SK-N-SH (cell line): ENCODE measurements at regions not wholly inside any gene's neighbourhood (a gene's known extent, or its start where the extent isn't known, plus 50 kb on each side); places are given as distances from the start of the nearest gene placed in this dataset.

Experiments used
- CTCF ChIA-PET: fragments of 300-600, 350-600 bp; formaldehyde crosslinking; extraction: SDS; loops from one replicate; lab custom pipeline; 2021; lab: Yijun Ruan, JAX
- POLR2A ChIA-PET: fragments of 350-600 bp; sonication (Branson Sonifier 250); formaldehyde crosslinking; extraction: SDS; loops from one replicate; lab custom pipeline; 2020; ENCODE audit warnings: antibody characterized with exemption, inconsistent platforms; lab: Yijun Ruan, JAX
- DNase-seq: peaks from one replicate; pipeline ENCODE4 v3.0.0; 2012
- H2AFZ ChIP-seq: fragments of 200-600 bp; sonication (generic); 2 replicates; pipeline ENCODE4 v1.8.1; 2016; ENCODE audit warnings: antibody characterized with exemption, mild to moderate bottlenecking, low read depth
- H3F3A ChIP-seq: fragments of 200-600 bp; sonication (generic); replicated peaks from 2 replicates; pipeline ENCODE3; 2016; ENCODE audit warnings: antibody characterized with exemption, mild to moderate bottlenecking; ENCODE audit not compliant: insufficient read depth
- H3K27ac ChIP-seq, 2 experiments: fragments of 200-500 bp in 1 of 2; fragments of 200-600 bp in 1 of 2; sonication (Bioruptor generic) in 1 of 2; sonication (generic), shearing (Covaris generic) in 1 of 2; 2 replicates each; pipeline versions ENCODE4 v1.5.1 to v1.6.1; 2014 to 2016; ENCODE audit warnings: low read depth in 2 of 2, inconsistent platforms in 1 of 2, low read length in 1 of 2, mild to moderate bottlenecking in 1 of 2, mixed read lengths in 1 of 2
- H3K27me3 ChIP-seq: fragments of 200-600 bp; sonication (generic), shearing (Covaris generic); 2 replicates; pipeline ENCODE4 v1.6.1; 2016; ENCODE audit warnings: mixed run types; ENCODE audit not compliant: insufficient read depth
- H3K36me3 ChIP-seq, 2 experiments: fragments of 200-500 bp in 1 of 2; fragments of 200-600 bp in 1 of 2; sonication (Bioruptor generic) in 1 of 2; sonication (generic) in 1 of 2; replicated peaks in 1 of 2; 2 replicates each; pipeline versions ENCODE3 to v1.5.1; 2014 to 2016; ENCODE audit warnings: low read length in 1 of 2, mild to moderate bottlenecking in 1 of 2; ENCODE audit not compliant: insufficient read depth in 2 of 2, control insufficient read depth in 1 of 2
- H3K4me1 ChIP-seq, 2 experiments: fragments of 200-500 bp in 1 of 2; fragments of 200-600 bp in 1 of 2; sonication (Bioruptor generic) in 1 of 2; sonication (generic), shearing (Covaris generic) in 1 of 2; 2 replicates each; pipeline versions ENCODE4 v1.5.1 to v1.6.1; 2014 to 2016; ENCODE audit warnings: low read depth in 1 of 2, low read length in 1 of 2, mixed run types in 1 of 2; ENCODE audit not compliant: insufficient read depth in 2 of 2, control insufficient read depth in 1 of 2
- H3K4me2 ChIP-seq: fragments of 200-600 bp; sonication (generic), shearing (Covaris generic); 2 replicates; pipeline ENCODE4 v1.6.1; 2017; ENCODE audit warnings: mixed run types
- H3K4me3 ChIP-seq, 2 experiments: fragments of 200-500 bp in 1 of 2; fragments of 200-600 bp in 1 of 2; sonication (Bioruptor generic) in 1 of 2; sonication (generic), shearing (Covaris generic) in 1 of 2; 2 replicates each; pipeline versions ENCODE4 v1.5.1 to v1.8.1; 2014 to 2016; ENCODE audit warnings: low read depth in 2 of 2, inconsistent platforms in 1 of 2, low read length in 1 of 2, mild to moderate bottlenecking in 1 of 2, mixed read lengths in 1 of 2, moderate library complexity in 1 of 2
- H3K79me2 ChIP-seq: fragments of 200-600 bp; sonication (generic); 2 replicates; pipeline ENCODE4 v1.8.1; 2017; ENCODE audit warnings: mild to moderate bottlenecking; ENCODE audit not compliant: insufficient read depth
- H3K9ac ChIP-seq: fragments of 200-600 bp; sonication (generic); 2 replicates; pipeline ENCODE4 v1.6.1; 2017; ENCODE audit warnings: mixed run types
- H3K9me2 ChIP-seq: fragments of 200-600 bp; sonication (generic); 2 replicates; pipeline ENCODE4 v1.6.1; 2017; ENCODE audit warnings: mixed run types
- H3K9me3 ChIP-seq: fragments of 200-600 bp; sonication (generic); 2 replicates; pipeline ENCODE4 v1.6.1; 2017; ENCODE audit warnings: mixed run types, mild to moderate bottlenecking, moderate library complexity
- H4K20me1 ChIP-seq: fragments of 200-600 bp; sonication (generic); 2 replicates; pipeline ENCODE4 v1.6.1; 2017; ENCODE audit warnings: mild to moderate bottlenecking, mixed run types; ENCODE audit not compliant: insufficient read depth
- ELF1 ChIP-seq: IDR thresholded peaks from 2 replicates; pipeline ENCODE4 v1.4.0; 2012
- EP300 ChIP-seq, 2 experiments: IDR thresholded peaks; 2 replicates each; pipeline versions ENCODE4 v1.4.0 to v1.6.1; 2012; ENCODE audit warnings: borderline replicate concordance in 1 of 2, low read depth in 1 of 2, low read length in 1 of 2
- FOXM1 ChIP-seq: IDR thresholded peaks from 2 replicates; pipeline ENCODE4 v1.4.0; 2012; ENCODE audit warnings: low read depth, mild to moderate bottlenecking
- GATA2 ChIP-seq: sonication (generic); formaldehyde crosslinking; IDR thresholded peaks from 2 replicates; pipeline ENCODE4 v1.5.0; 2020; ENCODE audit warnings: mild to moderate bottlenecking, missing genetic modification reagents
- NFIC ChIP-seq: IDR thresholded peaks from 2 replicates; pipeline ENCODE4 v1.4.0; 2012; ENCODE audit warnings: borderline replicate concordance
- POLR2AphosphoS5 ChIP-seq: IDR thresholded peaks from 2 replicates; pipeline ENCODE4 v1.6.1; 2012; ENCODE audit warnings: low read depth, low read length
- RCOR1 ChIP-seq: fragments of 150-350 bp; IDR thresholded peaks from 2 replicates; pipeline ENCODE4 v1.6.1; 2017; ENCODE audit warnings: antibody characterized with exemption, low read length
- RFX5 ChIP-seq: IDR thresholded peaks from 2 replicates; pipeline ENCODE4 v1.6.1; 2012; ENCODE audit warnings: mild to moderate bottlenecking, improper control_type of control experiment, low read length
- SMC3 ChIP-seq: IDR thresholded peaks from 2 replicates; pipeline ENCODE4 v1.6.1; 2012; ENCODE audit warnings: low read depth, low read length, improper control_type of control experiment
- TCF12 ChIP-seq: IDR thresholded peaks from 2 replicates; pipeline ENCODE4 v1.4.0; 2012
- WGBS: methylation state at CpG from one replicate; pipeline ENCODE4 v1.1.6; 2017; ENCODE audit warnings: low lambda C conversion rate; 5-methylcytosine and 5-hydroxymethylcytosine counted together
- TF ChIP-seq, protein P1 (sequence below): IDR thresholded peaks from 2 replicates; pipeline ENCODE4 v1.4.0; 2012; ENCODE audit warnings: low read depth, borderline replicate concordance
- TF ChIP-seq, protein P2 (sequence below): IDR thresholded peaks from 2 replicates; pipeline ENCODE4 v1.6.1; 2012; ENCODE audit warnings: mild to moderate bottlenecking, low read depth, low read length, moderate library complexity
- TF ChIP-seq, protein P3 (sequence below): IDR thresholded peaks from 2 replicates; pipeline ENCODE4 v1.4.0; 2012; ENCODE audit warnings: low read depth
- TF ChIP-seq, protein P4 (sequence below): fragments of 150-350 bp; IDR thresholded peaks from 2 replicates; pipeline ENCODE4 v1.6.1; 2017; ENCODE audit warnings: antibody characterized with exemption, low read length, low read depth, borderline replicate concordance

DNA sequence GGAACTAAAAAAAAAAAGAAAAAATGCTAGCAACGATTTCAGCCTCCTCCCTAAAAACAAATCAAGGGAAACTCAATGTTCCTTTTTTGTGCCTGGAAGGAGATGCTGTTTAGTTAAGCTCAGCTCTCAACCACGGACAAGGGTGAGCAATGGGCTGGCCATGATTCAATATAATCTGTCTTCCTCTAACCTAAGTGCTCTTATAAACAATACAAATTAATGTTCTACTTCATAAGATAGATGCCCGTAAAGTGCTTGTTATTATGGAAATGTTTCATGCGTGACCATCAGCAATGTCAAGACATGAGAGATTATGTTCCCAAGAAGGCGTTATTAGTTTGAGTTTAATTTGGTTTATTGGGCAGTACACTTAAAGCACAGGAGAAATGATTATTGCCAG is 320.3 kb downstream of the SFMBT2 start:
- WGBS: 36% methylated on average over 5 of the region's 5 CpGs
- H4K20me1 ChIP-seq: no peaks in the 10 kb centered on the region
- no peaks in the 10 kb centered on the region for H3K4me1 ChIP-seq
- H3K9me3 ChIP-seq: no peaks in the 10 kb centered on the region
- H3F3A ChIP-seq: no peaks in the 10 kb centered on the region
- H3K79me2 ChIP-seq: no peaks in the 10 kb centered on the region
- H2AFZ ChIP-seq: no peak overlapping the region
- TF ChIP-seq TCF12 (no peak), RFX5 (no peak), RCOR1 (no peak), POLR2AphosphoS5 (no peak)
- TF ChIP-seq, protein P1, sequence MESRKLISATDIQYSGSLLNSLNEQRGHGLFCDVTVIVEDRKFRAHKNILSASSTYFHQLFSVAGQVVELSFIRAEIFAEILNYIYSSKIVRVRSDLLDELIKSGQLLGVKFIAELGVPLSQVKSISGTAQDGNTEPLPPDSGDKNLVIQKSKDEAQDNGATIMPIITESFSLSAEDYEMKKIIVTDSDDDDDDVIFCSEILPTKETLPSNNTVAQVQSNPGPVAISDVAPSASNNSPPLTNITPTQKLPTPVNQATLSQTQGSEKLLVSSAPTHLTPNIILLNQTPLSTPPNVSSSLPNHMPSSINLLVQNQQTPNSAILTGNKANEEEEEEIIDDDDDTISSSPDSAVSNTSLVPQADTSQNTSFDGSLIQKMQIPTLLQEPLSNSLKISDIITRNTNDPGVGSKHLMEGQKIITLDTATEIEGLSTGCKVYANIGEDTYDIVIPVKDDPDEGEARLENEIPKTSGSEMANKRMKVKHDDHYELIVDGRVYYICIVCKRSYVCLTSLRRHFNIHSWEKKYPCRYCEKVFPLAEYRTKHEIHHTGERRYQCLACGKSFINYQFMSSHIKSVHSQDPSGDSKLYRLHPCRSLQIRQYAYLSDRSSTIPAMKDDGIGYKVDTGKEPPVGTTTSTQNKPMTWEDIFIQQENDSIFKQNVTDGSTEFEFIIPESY: no peak
- TF ChIP-seq, protein P2, sequence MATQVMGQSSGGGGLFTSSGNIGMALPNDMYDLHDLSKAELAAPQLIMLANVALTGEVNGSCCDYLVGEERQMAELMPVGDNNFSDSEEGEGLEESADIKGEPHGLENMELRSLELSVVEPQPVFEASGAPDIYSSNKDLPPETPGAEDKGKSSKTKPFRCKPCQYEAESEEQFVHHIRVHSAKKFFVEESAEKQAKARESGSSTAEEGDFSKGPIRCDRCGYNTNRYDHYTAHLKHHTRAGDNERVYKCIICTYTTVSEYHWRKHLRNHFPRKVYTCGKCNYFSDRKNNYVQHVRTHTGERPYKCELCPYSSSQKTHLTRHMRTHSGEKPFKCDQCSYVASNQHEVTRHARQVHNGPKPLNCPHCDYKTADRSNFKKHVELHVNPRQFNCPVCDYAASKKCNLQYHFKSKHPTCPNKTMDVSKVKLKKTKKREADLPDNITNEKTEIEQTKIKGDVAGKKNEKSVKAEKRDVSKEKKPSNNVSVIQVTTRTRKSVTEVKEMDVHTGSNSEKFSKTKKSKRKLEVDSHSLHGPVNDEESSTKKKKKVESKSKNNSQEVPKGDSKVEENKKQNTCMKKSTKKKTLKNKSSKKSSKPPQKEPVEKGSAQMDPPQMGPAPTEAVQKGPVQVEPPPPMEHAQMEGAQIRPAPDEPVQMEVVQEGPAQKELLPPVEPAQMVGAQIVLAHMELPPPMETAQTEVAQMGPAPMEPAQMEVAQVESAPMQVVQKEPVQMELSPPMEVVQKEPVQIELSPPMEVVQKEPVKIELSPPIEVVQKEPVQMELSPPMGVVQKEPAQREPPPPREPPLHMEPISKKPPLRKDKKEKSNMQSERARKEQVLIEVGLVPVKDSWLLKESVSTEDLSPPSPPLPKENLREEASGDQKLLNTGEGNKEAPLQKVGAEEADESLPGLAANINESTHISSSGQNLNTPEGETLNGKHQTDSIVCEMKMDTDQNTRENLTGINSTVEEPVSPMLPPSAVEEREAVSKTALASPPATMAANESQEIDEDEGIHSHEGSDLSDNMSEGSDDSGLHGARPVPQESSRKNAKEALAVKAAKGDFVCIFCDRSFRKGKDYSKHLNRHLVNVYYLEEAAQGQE: no peak
- DNase-seq: no peak
- H3K9ac ChIP-seq: no peak overlapping the region
- no peaks in the 10 kb centered on the region for H3K36me3 ChIP-seq
- no peak overlapping the region for H3K4me3 ChIP-seq
- no peaks in the 10 kb centered on the region for H3K9me2 ChIP-seq
- ChIA-PET POLR2A (no interaction called here), CTCF (interaction anchor here (1.6 kb wide), 1 partner anchor 31 kb away, joined by 6 read pairs; no protein-coding TSS in a partner anchor)
- no peak overlapping the region for H3K27ac ChIP-seq
- no peaks in the 10 kb centered on the region for H3K27me3 ChIP-seq
- H3K4me2 ChIP-seq: no peak overlapping the region

DNA sequence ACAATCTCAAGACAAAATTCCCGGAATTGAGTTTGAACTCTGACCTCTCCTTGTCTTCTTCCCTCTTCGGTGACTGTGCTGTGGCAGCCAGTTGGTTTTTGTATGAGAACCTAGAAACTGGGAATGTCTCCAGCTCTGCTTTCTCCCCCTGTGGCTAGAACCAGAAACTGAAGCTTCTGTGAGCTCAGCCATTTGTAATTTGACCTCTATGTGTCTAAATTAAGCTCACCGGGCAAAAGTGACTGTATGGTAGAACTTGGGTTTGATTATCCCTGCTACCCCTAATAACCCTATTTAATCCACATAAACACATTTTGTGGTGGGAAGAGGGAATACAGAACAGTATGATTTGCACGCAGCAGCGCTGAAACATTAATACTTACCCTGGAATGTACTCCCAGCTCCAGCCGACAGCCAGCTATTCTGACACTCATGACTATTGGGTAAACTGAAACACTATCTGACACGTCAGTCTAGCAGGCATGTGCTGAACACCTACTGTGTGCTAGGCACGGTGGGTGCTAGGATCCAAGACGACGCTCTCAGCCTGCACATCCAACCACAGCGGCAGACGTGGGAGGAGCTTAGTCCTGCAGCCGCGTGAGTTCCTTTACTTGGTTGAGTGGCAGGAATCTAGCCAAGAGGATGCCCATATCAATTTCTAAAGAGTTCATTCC is 324.8 kb downstream of the SFMBT2 start:
- no peaks in the 10 kb centered on the region for H3K4me1 ChIP-seq
- H3K27me3 ChIP-seq: no peaks in the 10 kb centered on the region
- H3K9ac ChIP-seq: no peak overlapping the region
- WGBS: 46% methylated on average over 14 of the region's 14 CpGs
- H4K20me1 ChIP-seq: no peaks in the 10 kb centered on the region
- ChIA-PET CTCF (interaction anchor here (1.0 to 1.4 kb wide), 3 partner anchors 10 to 109 kb away, joined by 3 read pairs; no protein-coding TSS in a partner anchor), POLR2A (no interaction called here)
- H3K4me3 ChIP-seq: no peak overlapping the region
- no peak overlapping the region for H2AFZ ChIP-seq
- H3K9me3 ChIP-seq: no peaks in the 10 kb centered on the region
- no peaks in the 10 kb centered on the region for H3F3A ChIP-seq
- no peak for DNase-seq
- no peak overlapping the region for H3K4me2 ChIP-seq
- no peaks in the 10 kb centered on the region for H3K36me3 ChIP-seq
- no peaks in the 10 kb centered on the region for H3K9me2 ChIP-seq
- no peaks in the 10 kb centered on the region for H3K79me2 ChIP-seq
- no peak overlapping the region for H3K27ac ChIP-seq
- TF ChIP-seq SMC3 (no peak), ELF1 (no peak), FOXM1 (no peak), EP300 (IDR thresholded peaks at IDR 0.05; ENCODE audit: borderline replicate concordance in 1 of 2, low read depth in 1 of 2, low read length in 1 of 2) (no peak), NFIC (no peak), GATA2 (CRISPR knock-in tag) (no peak)
- TF ChIP-seq, protein P1: no peak
- TF ChIP-seq, protein P2: no peak
- TF ChIP-seq, protein P3, sequence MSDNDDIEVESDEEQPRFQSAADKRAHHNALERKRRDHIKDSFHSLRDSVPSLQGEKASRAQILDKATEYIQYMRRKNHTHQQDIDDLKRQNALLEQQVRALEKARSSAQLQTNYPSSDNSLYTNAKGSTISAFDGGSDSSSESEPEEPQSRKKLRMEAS: no peak
- TF ChIP-seq, protein P4, sequence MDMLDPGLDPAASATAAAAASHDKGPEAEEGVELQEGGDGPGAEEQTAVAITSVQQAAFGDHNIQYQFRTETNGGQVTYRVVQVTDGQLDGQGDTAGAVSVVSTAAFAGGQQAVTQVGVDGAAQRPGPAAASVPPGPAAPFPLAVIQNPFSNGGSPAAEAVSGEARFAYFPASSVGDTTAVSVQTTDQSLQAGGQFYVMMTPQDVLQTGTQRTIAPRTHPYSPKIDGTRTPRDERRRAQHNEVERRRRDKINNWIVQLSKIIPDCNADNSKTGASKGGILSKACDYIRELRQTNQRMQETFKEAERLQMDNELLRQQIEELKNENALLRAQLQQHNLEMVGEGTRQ: no peak
